HEK293 (cell line): ENCODE measurements at regions not wholly inside any gene's neighbourhood (a gene's known extent, or its start where the extent isn't known, plus 50 kb on each side); places are given as distances from the start of the nearest gene placed in this dataset.

Experiments used
- CTCF ChIA-PET: fragments of 350-600 bp; formaldehyde crosslinking; extraction: SDS; loops from one replicate; lab custom pipeline; 2021; ENCODE audit warnings: antibody characterized with exemption; lab: Yijun Ruan, JAX
- POLR2A ChIA-PET: fragments of 300-600 bp; formaldehyde crosslinking; extraction: SDS; loops from one replicate; lab custom pipeline; 2020; ENCODE audit warnings: antibody characterized with exemption, inconsistent platforms; lab: Yijun Ruan, JAX
- H3K27ac ChIP-seq: fragments of 200-500 bp; sonication (Bioruptor generic); 2 replicates; pipeline ENCODE4 v1.5.1; 2014; ENCODE audit warnings: low read depth, low read length, control low read depth, inconsistent platforms; ENCODE audit errors: extremely low read depth
- H3K36me3 ChIP-seq, 2 experiments: fragments of 200-500 bp in 1 of 2; sonication (Bioruptor generic) in 1 of 2; 1 replicate in 1 of 2; 2 replicates in 1 of 2; pipeline ENCODE4 v1.5.1; 2014 to 2017; ENCODE audit warnings: inconsistent platforms in 2 of 2, low read length in 2 of 2; ENCODE audit not compliant: control insufficient read depth in 2 of 2, insufficient read depth in 1 of 2
- H3K4me1 ChIP-seq: fragments of 200-500 bp; sonication (Bioruptor generic); 2 replicates; pipeline ENCODE4 v1.5.1; 2014; ENCODE audit warnings: mild to moderate bottlenecking, low read length, inconsistent platforms; ENCODE audit not compliant: control insufficient read depth, insufficient read depth
- H3K4me3 ChIP-seq: 2 replicates; pipeline ENCODE4 v1.5.1; 2011; ENCODE audit warnings: low read depth, mild to moderate bottlenecking, control low read depth, low read length, moderate library complexity
- H3K9me3 ChIP-seq: fragments of 200-500 bp; sonication (Bioruptor generic); 2 replicates; pipeline ENCODE4 v1.5.1; 2014; ENCODE audit warnings: low read depth, low read length, inconsistent platforms; ENCODE audit not compliant: control insufficient read depth, insufficient read depth
- FEZF1 ChIP-seq: fragments of 450-650 bp; formaldehyde crosslinking; IDR thresholded peaks from 2 replicates; pipeline ENCODE4 v1.5.1; 2016; ENCODE audit warnings: missing biosample characterization, missing genetic modification characterization
- GLIS1 ChIP-seq: fragments of 450-650 bp; formaldehyde crosslinking; IDR thresholded peaks from 2 replicates; pipeline ENCODE4 v1.5.1; 2016; ENCODE audit warnings: missing biosample characterization, missing genetic modification characterization
- GLIS2 ChIP-seq: fragments of 450-650 bp; formaldehyde crosslinking; IDR thresholded peaks from 2 replicates; pipeline ENCODE4 v1.5.1; 2016; ENCODE audit warnings: missing biosample characterization, missing genetic modification characterization
- MZF1 ChIP-seq: fragments of 450-650 bp; formaldehyde crosslinking; IDR thresholded peaks from 2 replicates; pipeline ENCODE4 v1.5.1; 2017; ENCODE audit warnings: missing biosample characterization, missing genetic modification characterization, borderline replicate concordance
- REPIN1 ChIP-seq: fragments of 450-650 bp; formaldehyde crosslinking; IDR thresholded peaks from 2 replicates; pipeline ENCODE4 v1.5.1; 2017; ENCODE audit warnings: missing biosample characterization, missing genetic modification characterization, low read depth
- SP2 ChIP-seq: fragments of 450-650 bp; formaldehyde crosslinking; IDR thresholded peaks from 2 replicates; pipeline ENCODE4 v1.5.1; 2016; ENCODE audit warnings: missing biosample characterization, missing genetic modification characterization
- ZFP37 ChIP-seq: fragments of 450-650 bp; formaldehyde crosslinking; IDR thresholded peaks from 2 replicates; pipeline ENCODE4 v1.5.1; 2016; ENCODE audit warnings: missing biosample characterization, missing genetic modification characterization
- ZNF140 ChIP-seq: fragments of 450-650 bp; formaldehyde crosslinking; IDR thresholded peaks from 2 replicates; pipeline ENCODE4 v1.5.1; 2016; ENCODE audit warnings: missing biosample characterization, missing genetic modification characterization
- ZNF146 ChIP-seq: fragments of 450-650 bp; formaldehyde crosslinking; IDR thresholded peaks from 2 replicates; pipeline ENCODE4 v1.5.1; 2016; ENCODE audit warnings: missing biosample characterization, missing genetic modification characterization
- ZNF510 ChIP-seq: fragments of 450-650 bp; formaldehyde crosslinking; IDR thresholded peaks from 2 replicates; pipeline ENCODE4 v1.5.1; 2018; ENCODE audit warnings: mild to moderate bottlenecking, missing genetic modification characterization, missing biosample characterization; ENCODE audit not compliant: insufficient replicate concordance
- ZNF654 ChIP-seq: fragments of 450-650 bp; formaldehyde crosslinking; IDR thresholded peaks from 2 replicates; pipeline ENCODE4 v1.5.1; 2016; ENCODE audit warnings: low read depth, missing biosample characterization, missing genetic modification characterization
- TF ChIP-seq, protein P1 (sequence below): fragments of 450-650 bp; formaldehyde crosslinking; IDR thresholded peaks from 2 replicates; pipeline ENCODE4 v1.5.1; 2016; ENCODE audit warnings: missing biosample characterization, missing genetic modification characterization
- TF ChIP-seq, protein P2 (sequence below): fragments of 450-650 bp; formaldehyde crosslinking; IDR thresholded peaks from 2 replicates; pipeline ENCODE4 v1.5.1; 2016; ENCODE audit warnings: missing biosample characterization, missing genetic modification characterization
- TF ChIP-seq, protein P3 (sequence below): fragments of 450-650 bp; formaldehyde crosslinking; IDR thresholded peaks from 2 replicates; pipeline ENCODE4 v1.5.1; 2016; ENCODE audit warnings: missing biosample characterization, missing genetic modification characterization
- TF ChIP-seq, protein P4 (sequence below): fragments of 450-650 bp; formaldehyde crosslinking; IDR thresholded peaks from 2 replicates; pipeline ENCODE4 v1.5.1; 2016; ENCODE audit warnings: missing biosample characterization, missing genetic modification characterization

DNA sequence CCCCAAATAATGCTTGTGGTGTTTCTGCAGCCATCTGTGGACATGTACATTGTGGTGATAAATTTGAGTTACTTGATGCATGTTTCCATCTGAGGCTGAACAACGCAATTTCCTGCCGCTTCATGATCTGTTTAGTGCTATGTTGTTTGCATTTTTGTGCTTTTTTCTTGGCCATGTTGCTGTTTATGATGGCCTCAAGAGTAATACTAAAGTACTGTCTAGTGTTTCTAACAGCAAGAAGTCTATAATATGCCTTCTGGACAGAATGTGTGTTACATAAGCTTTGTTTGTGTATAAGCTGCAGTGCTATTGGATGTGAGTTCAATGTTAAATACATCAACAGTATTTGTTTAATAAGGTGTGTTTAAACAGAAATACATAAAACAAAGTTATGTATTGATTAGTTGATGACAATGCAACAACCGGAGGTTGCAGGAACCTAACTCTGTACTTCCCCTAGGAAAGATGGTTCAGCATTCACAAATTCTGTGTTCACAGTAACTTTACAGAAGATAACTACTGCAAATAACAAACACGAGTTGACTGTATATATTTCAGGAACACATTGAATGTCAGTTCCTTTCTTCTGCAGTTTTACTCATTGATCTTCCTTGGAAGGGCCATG, 114.8 kb upstream of the USP24 start:
- no peak overlapping the region for H3K4me3 ChIP-seq
- CTCF ChIA-PET = interaction anchor here (0.5 to 3.0 kb wide), 3 partner anchors 8 to 1382 kb away, joined by 3 to 11 read pairs (median 3); no protein-coding TSS in a partner anchor
- no peak overlapping the region for H3K27ac ChIP-seq
- POLR2A ChIA-PET = no interaction called here
- H3K9me3 ChIP-seq = no peaks in the 10 kb centered on the region
- H3K4me1 ChIP-seq = no peaks in the 10 kb centered on the region
- no peak for TF ChIP-seq ZNF140 (tag by site-specific recombination)
- no peak for TF ChIP-seq SP2 (tag by site-specific recombination)
- TF ChIP-seq, protein P1, sequence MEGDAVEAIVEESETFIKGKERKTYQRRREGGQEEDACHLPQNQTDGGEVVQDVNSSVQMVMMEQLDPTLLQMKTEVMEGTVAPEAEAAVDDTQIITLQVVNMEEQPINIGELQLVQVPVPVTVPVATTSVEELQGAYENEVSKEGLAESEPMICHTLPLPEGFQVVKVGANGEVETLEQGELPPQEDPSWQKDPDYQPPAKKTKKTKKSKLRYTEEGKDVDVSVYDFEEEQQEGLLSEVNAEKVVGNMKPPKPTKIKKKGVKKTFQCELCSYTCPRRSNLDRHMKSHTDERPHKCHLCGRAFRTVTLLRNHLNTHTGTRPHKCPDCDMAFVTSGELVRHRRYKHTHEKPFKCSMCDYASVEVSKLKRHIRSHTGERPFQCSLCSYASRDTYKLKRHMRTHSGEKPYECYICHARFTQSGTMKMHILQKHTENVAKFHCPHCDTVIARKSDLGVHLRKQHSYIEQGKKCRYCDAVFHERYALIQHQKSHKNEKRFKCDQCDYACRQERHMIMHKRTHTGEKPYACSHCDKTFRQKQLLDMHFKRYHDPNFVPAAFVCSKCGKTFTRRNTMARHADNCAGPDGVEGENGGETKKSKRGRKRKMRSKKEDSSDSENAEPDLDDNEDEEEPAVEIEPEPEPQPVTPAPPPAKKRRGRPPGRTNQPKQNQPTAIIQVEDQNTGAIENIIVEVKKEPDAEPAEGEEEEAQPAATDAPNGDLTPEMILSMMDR = no peak
- TF ChIP-seq GLIS1 (tag by site-specific recombination) = no peak
- no peak for TF ChIP-seq REPIN1
- TF ChIP-seq ZNF510 = no peak
- no peak for TF ChIP-seq FEZF1 (tag by site-specific recombination)
- TF ChIP-seq ZNF654 (tag by site-specific recombination) = no peak
- TF ChIP-seq, protein P2, sequence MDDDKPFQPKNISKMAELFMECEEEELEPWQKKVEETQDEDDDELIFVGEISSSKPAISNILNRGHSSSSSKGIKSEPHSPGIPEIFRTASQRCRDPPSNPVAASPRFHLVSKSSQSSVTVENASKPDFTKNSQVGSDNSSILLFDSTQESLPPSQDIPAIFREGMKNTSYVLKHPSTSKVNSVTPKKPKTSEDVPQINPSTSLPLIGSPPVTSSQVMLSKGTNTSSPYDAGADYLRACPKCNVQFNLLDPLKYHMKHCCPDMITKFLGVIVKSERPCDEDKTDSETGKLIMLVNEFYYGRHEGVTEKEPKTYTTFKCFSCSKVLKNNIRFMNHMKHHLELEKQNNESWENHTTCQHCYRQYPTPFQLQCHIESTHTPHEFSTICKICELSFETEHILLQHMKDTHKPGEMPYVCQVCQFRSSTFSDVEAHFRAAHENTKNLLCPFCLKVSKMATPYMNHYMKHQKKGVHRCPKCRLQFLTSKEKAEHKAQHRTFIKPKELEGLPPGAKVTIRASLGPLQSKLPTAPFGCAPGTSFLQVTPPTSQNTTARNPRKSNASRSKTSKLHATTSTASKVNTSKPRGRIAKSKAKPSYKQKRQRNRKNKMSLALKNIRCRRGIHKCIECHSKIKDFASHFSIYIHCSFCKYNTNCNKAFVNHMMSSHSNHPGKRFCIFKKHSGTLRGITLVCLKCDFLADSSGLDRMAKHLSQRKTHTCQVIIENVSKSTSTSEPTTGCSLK (tag by site-specific recombination) = no peak
- TF ChIP-seq ZFP37 (tag by site-specific recombination) = no peak
- no peak for TF ChIP-seq MZF1 (tag by site-specific recombination)
- TF ChIP-seq, protein P3, sequence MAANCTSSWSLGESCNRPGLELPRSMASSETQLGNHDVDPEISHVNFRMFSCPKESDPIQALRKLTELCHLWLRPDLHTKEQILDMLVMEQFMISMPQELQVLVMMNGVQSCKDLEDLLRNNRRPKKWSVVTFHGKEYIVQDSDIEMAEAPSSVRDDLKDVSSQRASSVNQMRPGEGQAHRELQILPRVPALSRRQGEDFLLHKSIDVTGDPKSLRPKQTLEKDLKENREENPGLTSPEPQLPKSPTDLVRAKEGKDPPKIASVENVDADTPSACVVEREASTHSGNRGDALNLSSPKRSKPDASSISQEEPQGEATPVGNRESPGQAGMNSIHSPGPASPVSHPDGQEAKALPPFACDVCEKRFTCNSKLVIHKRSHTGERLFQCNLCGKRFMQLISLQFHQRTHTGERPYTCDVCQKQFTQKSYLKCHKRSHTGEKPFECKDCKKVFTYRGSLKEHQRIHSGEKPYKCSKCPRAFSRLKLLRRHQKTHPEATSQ (tag by site-specific recombination) = no peak
- TF ChIP-seq, protein P4, sequence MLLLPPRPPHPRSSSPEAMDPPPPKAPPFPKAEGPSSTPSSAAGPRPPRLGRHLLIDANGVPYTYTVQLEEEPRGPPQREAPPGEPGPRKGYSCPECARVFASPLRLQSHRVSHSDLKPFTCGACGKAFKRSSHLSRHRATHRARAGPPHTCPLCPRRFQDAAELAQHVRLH (tag by site-specific recombination) = no peak
- TF ChIP-seq ZNF146 (tag by site-specific recombination) = no peak
- no peaks in the 10 kb centered on the region for H3K36me3 ChIP-seq

DNA sequence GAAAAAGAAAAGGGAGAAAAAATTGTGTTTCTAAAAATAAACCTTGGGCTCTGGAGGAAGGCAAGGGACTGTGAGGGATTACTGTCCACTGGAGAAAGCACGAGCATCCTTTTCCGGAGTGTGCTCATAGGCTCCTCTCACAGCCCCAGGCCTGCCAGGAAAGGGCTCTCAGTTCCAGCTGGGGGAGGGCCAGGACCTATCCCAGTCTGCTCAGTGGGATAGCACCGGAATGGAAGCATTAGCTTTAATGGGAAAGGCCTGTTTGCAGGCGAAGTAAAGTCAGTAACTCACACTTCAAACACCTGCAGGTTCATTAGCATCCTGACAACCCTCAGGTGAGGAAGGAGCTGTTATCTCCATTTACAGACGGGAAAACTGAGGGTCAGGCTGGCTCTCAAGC, 113.9 kb upstream of the USP24 start:
- Histone ChIP-seq H3K4me1 (no peaks in the 10 kb centered on the region), H3K27ac (no peak overlapping the region), H3K36me3 (no peaks in the 10 kb centered on the region), H3K4me3 (no peak overlapping the region), H3K9me3 (no peaks in the 10 kb centered on the region)
- CTCF ChIA-PET = interaction anchor here (0.6 to 3.0 kb wide), 2 partner anchors 8 to 9 kb away, joined by 4 to 11 read pairs; no protein-coding TSS in a partner anchor
- TF ChIP-seq GLIS2 = no peak
- TF ChIP-seq, all 188 proteins: peak for 0
- POLR2A ChIA-PET = no interaction called here
